Superior temporal gyrus (tissue), 1 donor: ENCODE measurements at regions not wholly inside any gene's neighbourhood (a gene's known extent, or its start where the extent isn't known, plus 50 kb on each side); places are given as distances from the start of the nearest gene placed in this dataset.

Experiments used
- DNase-seq: peaks from one replicate; pipeline ENCODE4 v3.0.0-alpha.2; 2016; ENCODE audit errors: extremely low spot score

DNA sequence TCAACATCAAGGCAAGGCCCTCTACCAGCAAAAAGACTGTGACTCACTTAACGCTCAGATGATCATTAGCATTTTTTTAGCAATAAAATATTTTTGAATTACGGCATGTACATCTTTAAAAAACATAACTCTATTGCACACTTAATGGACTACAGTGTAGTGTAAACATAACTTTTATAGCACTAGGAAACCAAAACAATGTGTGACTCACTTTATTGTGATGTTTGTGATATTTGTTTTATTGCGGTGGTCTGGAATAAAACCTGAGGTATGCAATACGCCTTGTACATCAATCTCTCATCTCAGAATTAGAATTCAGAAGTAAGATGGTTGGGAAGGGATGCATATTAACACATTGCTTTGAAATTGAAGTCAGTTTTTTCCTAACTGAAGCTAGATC lies 106.9 kb upstream of the PTCH1 start:
- DNase-seq, result no peak

- DNase-seq, result no peak
Observed at GRCh38 chr9:95620722-95621121, 104.0 kb upstream of the PTCH1 start.

DNA sequence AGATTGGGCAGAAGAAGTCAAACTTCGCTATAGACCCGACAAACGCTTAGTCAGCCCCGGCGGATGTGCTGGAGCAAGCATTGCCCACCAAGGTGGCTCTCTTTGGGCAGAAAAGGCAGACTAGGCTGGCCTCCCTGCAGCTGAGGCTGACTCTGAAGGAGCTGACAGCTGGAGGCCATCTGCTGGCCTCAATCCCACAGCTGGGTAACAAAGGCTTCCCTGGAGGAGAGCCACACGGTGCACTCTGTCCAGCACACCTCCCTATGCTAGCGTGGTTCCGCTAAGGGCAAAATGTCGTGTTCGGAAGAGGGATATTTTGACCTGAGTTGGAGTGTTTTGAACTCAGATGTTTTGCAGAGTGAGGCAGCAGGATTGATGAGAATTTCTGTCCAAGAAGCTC lies 103.5 kb upstream of the PTCH1 start:
- no peak for DNase-seq

DNA sequence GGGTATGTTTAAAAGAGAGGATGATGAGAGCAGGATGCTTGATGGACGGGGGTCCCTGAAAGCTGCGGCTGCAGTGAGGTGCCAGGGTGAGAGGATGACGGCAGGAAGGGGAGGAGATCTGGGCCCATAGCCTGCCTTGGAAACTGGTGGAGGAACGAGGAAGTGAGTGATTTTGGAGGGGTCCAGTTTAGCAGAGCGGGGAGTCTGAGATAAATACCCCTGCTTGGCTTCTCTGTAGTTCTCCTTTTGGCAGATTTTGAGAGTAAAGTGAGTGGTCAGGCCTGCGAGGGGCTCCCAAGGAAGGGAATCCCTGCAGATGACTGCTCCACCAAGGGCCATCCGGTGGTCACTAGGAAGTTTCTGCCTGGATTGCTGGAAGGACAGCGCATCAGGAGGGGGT lies 98.5 kb upstream of the PTCH1 start:
- DNase-seq, result no peak

GRCh38 chr9:95613670-95614069 lies 96.9 kb upstream of the PTCH1 start:
- no peak for DNase-seq

GRCh38 chr9:95611354-95611753 lies 94.6 kb upstream of the PTCH1 start:
- no peak for DNase-seq

- no peak for DNase-seq
Observed at GRCh38 chr9:95610006-95610785, 93.4 kb upstream of the PTCH1 start.

DNA sequence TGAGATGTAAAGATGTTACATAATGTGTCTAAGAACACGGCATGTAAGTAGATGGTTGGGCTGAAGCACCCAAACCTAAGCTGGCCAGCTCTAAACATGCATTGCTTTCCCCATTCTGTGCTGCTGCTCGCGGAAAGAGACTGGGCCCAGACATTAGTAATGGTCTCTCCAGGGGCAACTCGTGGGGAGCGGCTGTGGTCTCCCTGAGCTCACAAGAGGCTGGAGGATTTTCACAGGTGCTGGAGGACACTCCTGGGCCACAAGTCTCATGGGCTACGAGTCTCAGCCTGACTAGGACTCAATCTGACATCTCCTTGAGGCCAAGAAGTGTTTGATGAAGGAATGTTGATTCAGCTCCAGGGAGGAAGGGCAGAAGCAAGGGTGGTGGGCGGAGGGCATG lies 92.7 kb upstream of the PTCH1 start:
- no peak for DNase-seq

- DNase-seq, result no peak
Observed at GRCh38 chr9:95608341-95608740, 91.6 kb upstream of the PTCH1 start.

DNA sequence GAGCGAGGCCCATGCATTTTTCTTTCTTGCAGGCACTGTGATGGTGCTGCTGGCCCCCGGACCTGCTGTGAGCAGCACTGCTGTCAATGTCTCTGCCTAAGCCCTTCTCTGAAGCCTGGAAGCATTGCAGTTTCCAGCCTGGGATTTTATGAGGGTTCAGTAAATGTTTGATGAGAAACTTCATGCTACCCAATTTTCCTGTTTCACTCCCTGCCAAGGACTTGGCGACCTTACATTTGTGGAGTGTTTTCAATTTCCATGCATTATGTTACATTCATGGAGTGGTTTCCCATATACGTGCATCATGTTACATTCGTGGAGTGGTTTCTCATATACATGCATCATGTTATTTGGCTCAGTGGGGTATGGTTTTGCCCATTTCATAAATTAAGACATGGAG lies 90.7 kb upstream of the PTCH1 start:
- no peak for DNase-seq

DNA sequence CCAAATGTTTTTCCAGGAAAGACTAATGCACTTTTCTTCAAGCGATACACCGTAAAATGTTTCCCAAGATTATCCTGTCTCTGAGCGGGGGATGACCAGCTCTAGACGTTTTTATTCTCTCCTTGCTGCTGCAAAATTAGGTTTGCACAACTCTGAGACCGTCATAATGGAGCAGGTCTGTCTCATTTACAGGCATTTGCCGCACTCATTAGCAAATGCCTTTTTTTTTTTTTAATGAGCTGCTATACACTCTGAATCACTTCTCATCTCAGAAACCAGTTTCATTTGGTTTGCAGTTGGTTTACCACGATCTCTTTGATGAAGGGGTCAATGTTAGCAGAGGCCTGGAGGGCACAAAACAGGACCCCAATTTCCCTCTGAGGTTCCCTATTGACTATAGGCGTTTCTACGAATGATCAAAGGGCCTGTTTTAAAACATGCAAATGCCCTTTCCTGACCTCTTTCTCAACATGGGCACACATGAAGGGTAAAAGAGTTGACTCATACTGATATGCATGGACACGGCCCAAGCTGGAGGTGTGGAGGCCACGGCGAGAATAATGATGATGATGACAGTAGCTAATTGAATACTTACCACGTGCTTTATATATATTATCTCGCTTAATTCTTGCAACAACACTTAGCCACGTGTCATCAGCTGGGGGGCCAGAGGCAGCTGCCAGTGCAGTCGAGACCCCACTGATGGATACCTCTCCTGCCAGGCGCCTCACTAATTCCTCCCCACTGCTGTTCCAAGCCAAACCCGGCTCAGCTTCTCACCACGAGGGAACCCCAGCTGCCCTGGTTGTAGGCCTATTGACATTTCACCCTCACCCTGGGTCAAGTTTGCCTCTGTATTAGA lies 89.9 kb upstream of the PTCH1 start:
- no peak for DNase-seq

DNA sequence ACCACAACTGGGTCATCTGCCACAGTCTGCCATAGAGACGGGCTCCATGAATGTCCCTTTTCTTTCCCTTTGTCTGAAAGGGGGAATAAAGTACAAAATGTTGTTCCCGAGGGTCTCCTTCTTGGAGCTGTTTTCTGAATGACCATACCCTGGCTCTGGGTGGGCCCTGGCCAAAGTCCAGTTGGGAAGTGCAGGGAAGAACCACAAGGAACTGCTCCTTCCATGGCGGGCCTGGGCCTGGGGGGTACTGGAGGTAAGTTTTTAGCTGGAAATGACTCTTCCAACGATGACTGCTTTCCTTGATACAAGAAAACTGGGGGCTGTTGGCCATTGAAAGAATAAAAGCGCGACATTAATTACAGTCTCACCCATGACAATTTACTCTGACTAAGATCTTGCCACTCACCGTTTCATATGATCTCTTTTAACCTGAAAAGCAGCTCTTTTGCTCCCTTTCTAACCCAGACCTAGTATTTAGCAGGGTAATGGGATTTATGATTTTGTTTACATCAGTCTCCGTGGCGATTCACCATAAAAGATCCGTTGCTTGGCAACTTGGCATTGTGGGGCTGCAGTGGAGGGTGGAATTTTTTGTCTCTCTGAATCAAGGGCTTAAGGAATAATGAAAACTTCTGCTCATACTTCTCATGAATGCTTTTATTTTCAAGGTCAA lies 89.2 kb upstream of the PTCH1 start:
- peak; percentile 13 for DNase-seq

DNA sequence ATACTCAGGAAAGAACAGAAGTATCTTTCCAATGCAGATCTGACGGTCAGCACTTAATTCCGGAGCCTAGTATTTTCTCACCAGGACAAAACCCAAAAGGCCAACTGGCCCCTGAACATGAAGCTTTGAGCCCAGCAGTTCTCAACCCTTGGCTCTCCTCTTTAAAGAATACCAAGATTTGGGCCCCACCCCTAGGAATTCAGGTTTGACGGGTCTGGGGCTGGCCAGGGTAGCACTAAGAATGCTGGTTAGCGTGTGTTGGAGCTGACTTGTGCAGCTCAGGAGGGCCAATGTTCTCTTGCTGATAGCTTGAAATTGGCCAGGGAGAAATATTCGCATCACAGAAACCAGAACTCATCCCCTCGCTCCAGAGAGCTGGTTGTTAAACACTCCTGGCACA lies 88.3 kb upstream of the PTCH1 start:
- no peak for DNase-seq

- no peak for DNase-seq
Observed at GRCh38 chr9:95598236-95598635, 81.5 kb upstream of the PTCH1 start.

- DNase-seq, result no peak
Observed at GRCh38 chr9:95595721-95596295, 79.0 kb upstream of the PTCH1 start.

GRCh38 chr9:95592931-95593330 lies 76.2 kb upstream of the PTCH1 start:
- DNase-seq, result no peak

- no peak for DNase-seq
Observed at GRCh38 chr9:95588724-95589588, 72.2 kb upstream of the PTCH1 start.

- no peak for DNase-seq
Observed at GRCh38 chr9:95587021-95587964, 70.5 kb upstream of the PTCH1 start.

DNA sequence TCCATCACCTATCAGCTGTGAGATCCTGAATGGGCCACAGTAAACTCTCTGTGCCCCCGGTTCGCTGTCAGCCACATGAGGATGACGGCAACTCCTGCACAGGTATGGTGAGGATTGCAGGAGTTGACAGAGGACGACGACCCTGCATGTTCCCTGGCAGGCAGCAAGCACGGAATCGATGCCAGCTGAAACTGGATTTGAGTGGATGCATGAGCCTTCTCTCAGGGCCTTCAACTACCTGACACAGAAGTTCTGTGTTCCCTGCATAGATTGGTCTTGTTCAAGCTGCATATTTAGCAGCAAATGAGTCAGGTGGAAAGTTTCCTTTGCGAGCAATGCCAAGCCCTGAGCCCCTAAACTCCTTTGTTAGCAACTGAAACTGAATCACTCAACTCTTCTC lies 69.6 kb upstream of the PTCH1 start:
- no peak for DNase-seq

DNA sequence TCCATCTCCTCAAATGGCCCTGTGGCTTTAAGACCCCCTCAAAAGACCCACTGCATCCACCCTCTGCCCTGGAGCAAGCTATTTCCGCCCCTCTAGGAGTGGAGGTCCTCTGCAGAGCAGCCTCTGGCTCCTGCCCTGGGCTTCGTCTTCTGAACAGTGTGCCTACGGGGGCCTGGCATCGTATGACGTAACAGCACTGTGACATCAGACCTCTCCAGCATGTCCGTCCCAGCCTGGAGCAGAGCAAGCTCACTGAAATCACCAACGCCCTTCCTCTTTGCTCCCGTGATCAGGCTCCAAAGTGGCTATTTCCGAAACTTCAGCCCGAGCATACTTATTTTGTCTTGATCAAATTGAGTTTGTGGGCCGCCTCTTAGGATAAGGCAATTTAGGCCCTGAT lies 69.1 kb upstream of the PTCH1 start:
- no peak for DNase-seq
